ENCODE measurements at regions not wholly inside any gene's neighbourhood (a gene's known extent, or its start where the extent isn't known, plus 50 kb on each side); places are given as distances from the start of the nearest gene placed in this dataset.

- H3K27ac ChIP-seq = no peak overlapping the region
- TF ChIP-seq, protein P1, sequence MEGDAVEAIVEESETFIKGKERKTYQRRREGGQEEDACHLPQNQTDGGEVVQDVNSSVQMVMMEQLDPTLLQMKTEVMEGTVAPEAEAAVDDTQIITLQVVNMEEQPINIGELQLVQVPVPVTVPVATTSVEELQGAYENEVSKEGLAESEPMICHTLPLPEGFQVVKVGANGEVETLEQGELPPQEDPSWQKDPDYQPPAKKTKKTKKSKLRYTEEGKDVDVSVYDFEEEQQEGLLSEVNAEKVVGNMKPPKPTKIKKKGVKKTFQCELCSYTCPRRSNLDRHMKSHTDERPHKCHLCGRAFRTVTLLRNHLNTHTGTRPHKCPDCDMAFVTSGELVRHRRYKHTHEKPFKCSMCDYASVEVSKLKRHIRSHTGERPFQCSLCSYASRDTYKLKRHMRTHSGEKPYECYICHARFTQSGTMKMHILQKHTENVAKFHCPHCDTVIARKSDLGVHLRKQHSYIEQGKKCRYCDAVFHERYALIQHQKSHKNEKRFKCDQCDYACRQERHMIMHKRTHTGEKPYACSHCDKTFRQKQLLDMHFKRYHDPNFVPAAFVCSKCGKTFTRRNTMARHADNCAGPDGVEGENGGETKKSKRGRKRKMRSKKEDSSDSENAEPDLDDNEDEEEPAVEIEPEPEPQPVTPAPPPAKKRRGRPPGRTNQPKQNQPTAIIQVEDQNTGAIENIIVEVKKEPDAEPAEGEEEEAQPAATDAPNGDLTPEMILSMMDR (conservative IDR thresholded peaks at IDR 0.05) = no peak
Observed at GRCh38 chr14:71721791-71722190, 210.4 kb upstream of the RGS6 start.

DNA sequence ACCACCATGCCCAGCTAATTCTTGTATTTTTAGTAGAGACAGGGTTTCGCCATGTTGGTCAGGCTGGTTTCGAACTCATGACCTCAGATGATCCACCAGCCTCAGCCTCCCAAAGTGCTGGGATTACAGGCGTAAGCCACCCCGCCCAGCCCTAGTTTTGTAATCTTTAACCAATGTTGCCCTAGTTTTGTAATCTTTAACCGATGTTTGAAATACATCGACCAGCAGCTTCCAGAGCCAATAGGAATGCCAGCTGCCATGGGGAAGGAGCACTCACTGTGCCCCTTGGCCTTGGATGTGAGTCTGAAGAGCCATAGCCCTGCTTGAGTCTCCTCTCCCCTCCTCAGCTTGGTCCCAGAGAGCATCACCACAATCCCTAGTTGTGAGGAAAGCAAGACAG, 209.3 kb upstream of the RGS6 start:
- TF ChIP-seq, protein P1 (conservative IDR thresholded peaks at IDR 0.05) = no peak
- no peak overlapping the region for H3K27ac ChIP-seq

DNA sequence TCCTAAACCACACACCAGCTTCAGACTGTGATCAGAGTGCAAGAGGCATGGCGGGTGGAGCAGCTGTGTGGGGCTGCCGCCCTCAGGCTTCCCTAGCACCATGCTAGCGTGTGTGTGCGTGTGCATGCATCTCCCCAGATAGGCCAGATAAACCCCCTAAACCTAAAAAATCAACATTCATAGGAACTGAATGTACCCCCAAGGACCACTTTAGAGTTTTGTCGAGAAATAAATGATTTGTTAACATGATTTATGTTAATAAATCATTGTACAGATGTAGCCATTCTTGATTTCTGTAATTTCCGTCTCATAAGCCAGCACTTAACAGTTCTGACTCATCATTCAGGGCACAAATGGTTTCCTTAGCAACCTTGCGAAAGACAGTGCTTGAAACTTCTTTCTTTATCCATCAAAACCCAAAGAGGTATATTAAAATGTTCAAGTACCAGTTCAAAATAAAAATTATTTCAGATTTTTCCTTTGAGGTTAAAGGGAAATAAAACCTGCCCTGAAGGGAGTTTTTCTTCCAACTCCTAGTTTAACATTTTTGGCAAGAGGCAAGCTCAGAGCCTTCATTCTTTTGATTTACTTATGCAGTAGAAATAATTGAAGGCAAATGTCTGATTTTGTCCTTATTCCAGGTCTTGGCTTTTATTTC, 206.2 kb upstream of the RGS6 start:
- TF ChIP-seq, protein P1 (conservative IDR thresholded peaks at IDR 0.05) = no peak
- no peak overlapping the region for H3K27ac ChIP-seq

GRCh38 chr14:71726580-71727021, 205.6 kb upstream of the RGS6 start:
- TF ChIP-seq, protein P1 (conservative IDR thresholded peaks at IDR 0.05) = no peak
- no peak overlapping the region for H3K27ac ChIP-seq

GRCh38 chr14:71728386-71728785, 203.8 kb upstream of the RGS6 start:
- TF ChIP-seq, protein P1 (conservative IDR thresholded peaks at IDR 0.05) = no peak
- H3K27ac ChIP-seq = no peak overlapping the region

- TF ChIP-seq, protein P1 (conservative IDR thresholded peaks at IDR 0.05) = no peak
- no peak overlapping the region for H3K27ac ChIP-seq
Observed at GRCh38 chr14:71729596-71729995, 202.6 kb upstream of the RGS6 start.

- H3K27ac ChIP-seq = no peak overlapping the region
- TF ChIP-seq, protein P1 (conservative IDR thresholded peaks at IDR 0.05) = no peak
Observed at GRCh38 chr14:71730471-71730870, 201.8 kb upstream of the RGS6 start.
